GM12878 (cell line): ENCODE measurements at regions not wholly inside any gene's neighbourhood (a gene's known extent, or its start where the extent isn't known, plus 50 kb on each side); places are given as distances from the start of the nearest gene placed in this dataset.

ENCODE experiments used
- ATAC-seq: fragments of 200-7000 bp; cut with Tn5 transposase; 3 replicates; pipeline ENCODE4 v1.9.1; 2020; ENCODE audit warnings: mild to moderate bottlenecking, moderate library complexity
- BruUV-seq: library from RNA; stranded (reverse); fragments of 400-500 nt; replicated peaks from 2 replicates; lab custom pipeline; 2021; lab: Mats Ljungman, UMichigan
- CTCF ChIA-PET: fragments of 300-600 bp; sonication (Branson Sonifier 250); formaldehyde crosslinking; extraction: SDS; loops from one replicate; lab custom pipeline; 2021; ENCODE audit warnings: inconsistent platforms; lab: Yijun Ruan, JAX
- POLR2A ChIA-PET: fragments of 350-600 bp; formaldehyde crosslinking; extraction: SDS; loops from one replicate; lab custom pipeline; 2021; ENCODE audit warnings: inconsistent platforms; lab: Charles Lee
- RAD21 ChIA-PET: fragments of 300-600 bp; sonication (Branson Sonifier 250); formaldehyde crosslinking; loops from one replicate; lab custom pipeline; 2023; ENCODE audit warnings: antibody characterized with exemption; ENCODE audit not compliant: unreplicated experiment; lab: Charles Lee
- SMC1A ChIA-PET: fragments of 300-600 bp; sonication (Branson Sonifier 250); formaldehyde crosslinking; loops from one replicate; lab custom pipeline; 2023; ENCODE audit not compliant: unreplicated experiment, uncharacterized antibody; lab: Charles Lee
- DNase-seq: peaks from one replicate; pipeline ENCODE4 v3.0.0-alpha.2; 2011; ENCODE audit warnings: low read depth, low spot score
- FAIRE-seq: peaks from 3 replicates; lab custom pipeline; 2011; peaks lifted over from hg19 to GRCh38; lab: Jason Lieb, UNC
- H2AFZ ChIP-seq: 2 replicates; pipeline ENCODE4 v1.6.0; 2011; ENCODE audit warnings: low read depth, low read length, control low read depth; ENCODE audit not compliant: control insufficient read depth
- H3K27ac ChIP-seq: 2 replicates; pipeline ENCODE4 v1.5.1; 2011; ENCODE audit warnings: control low read depth; ENCODE audit not compliant: control insufficient read depth, insufficient read depth
- H3K27me3 ChIP-seq, 2 experiments: replicated peaks in 1 of 2; 2 replicates each; pipeline versions ENCODE4 v1.6.0 to v1.6.1; 2011; ENCODE audit warnings: low read length in 1 of 2; ENCODE audit not compliant: control insufficient read depth in 2 of 2, insufficient read depth in 2 of 2
- H3K36me3 ChIP-seq, 2 experiments: 2 replicates each; pipeline ENCODE4 v1.5.1; 2011; ENCODE audit warnings: low read length in 1 of 2; ENCODE audit not compliant: control insufficient read depth in 2 of 2, insufficient read depth in 2 of 2
- H3K4me1 ChIP-seq: 2 replicates; pipeline ENCODE4 v1.6.1; 2011; ENCODE audit warnings: mild to moderate bottlenecking, low read length, moderate library complexity, mixed read lengths; ENCODE audit not compliant: control insufficient read depth, insufficient read depth
- H3K4me2 ChIP-seq: 2 replicates; pipeline ENCODE4 v1.6.0; 2011; ENCODE audit warnings: control low read depth; ENCODE audit not compliant: control insufficient read depth, insufficient read depth
- H3K4me3 ChIP-seq: fragments of 200-600 bp; sonication (generic); 2 replicates; pipeline ENCODE4 v1.5.1; 2016
- H3K79me2 ChIP-seq: 2 replicates; pipeline ENCODE4 v1.6.0; 2011; ENCODE audit warnings: low read length; ENCODE audit not compliant: control insufficient read depth, insufficient read depth
- H3K9ac ChIP-seq: 2 replicates; pipeline ENCODE4 v1.8.0; 2011; ENCODE audit warnings: low read length, control low read depth, mixed read lengths; ENCODE audit not compliant: control insufficient read depth, insufficient read depth
- H3K9me3 ChIP-seq: replicated peaks from 3 replicates; pipeline ENCODE4 v1.5.1; 2011; ENCODE audit warnings: mild to moderate bottlenecking, low read length; ENCODE audit not compliant: control insufficient read depth, insufficient read depth
- H4K20me1 ChIP-seq: 2 replicates; pipeline ENCODE4 v1.6.0; 2011; ENCODE audit not compliant: control insufficient read depth, insufficient read depth
- ATF3 ChIP-seq: IDR thresholded peaks from 2 replicates; pipeline ENCODE4 v1.6.1; 2011; ENCODE audit warnings: low read depth, mild to moderate bottlenecking, low read length, moderate library complexity, borderline replicate concordance; ENCODE audit errors: extremely low read depth
- BCL3 ChIP-seq: IDR thresholded peaks from 2 replicates; pipeline ENCODE4 v1.6.1; 2011; ENCODE audit warnings: borderline replicate concordance, low read depth, mild to moderate bottlenecking, moderate library complexity, low read length; ENCODE audit not compliant: insufficient read depth, poor library complexity, severe bottlenecking
- CBX5 ChIP-seq: sonication (generic); IDR thresholded peaks from 2 replicates; pipeline ENCODE4 v1.6.1; 2016; ENCODE audit warnings: low read depth, moderate library complexity, mild to moderate bottlenecking, inconsistent platforms
- CEBPB ChIP-seq, 2 experiments: fragments of 150-350 bp in 1 of 2; IDR thresholded peaks; 2 replicates each; pipeline ENCODE4 v1.6.1; 2012 to 2014; ENCODE audit warnings: low read depth in 2 of 2, low read length in 2 of 2, borderline replicate concordance in 1 of 2, inconsistent platforms in 1 of 2
- DPF2 ChIP-seq: fragments of 450-650 bp; IDR thresholded peaks from 2 replicates; pipeline ENCODE4 v1.6.1; 2017; ENCODE audit warnings: mild to moderate bottlenecking
- EP300 ChIP-seq, 2 experiments: fragments of 150-350 bp in 1 of 2; IDR thresholded peaks; 2 replicates each; pipeline ENCODE4 v1.6.1; 2011 to 2012; ENCODE audit warnings: low read depth in 2 of 2, low read length in 2 of 2, borderline replicate concordance in 1 of 2, improper control_type of control experiment in 1 of 2, inconsistent platforms in 1 of 2; ENCODE audit not compliant: control insufficient read depth in 1 of 2
- IRF4 ChIP-seq: IDR thresholded peaks from 2 replicates; pipeline ENCODE4 v1.6.1; 2011; ENCODE audit warnings: low read depth, low read length
- IRF5 ChIP-seq: fragments of 450-650 bp; IDR thresholded peaks from 2 replicates; pipeline ENCODE4 v1.6.1; 2017; ENCODE audit warnings: borderline replicate concordance
- MYC ChIP-seq: IDR thresholded peaks from 2 replicates; pipeline ENCODE4 v1.6.1; 2011; ENCODE audit warnings: mild to moderate bottlenecking, low read length, moderate library complexity, inconsistent platforms; ENCODE audit not compliant: insufficient read depth, insufficient replicate concordance, insufficient read length, severe bottlenecking
- NR2C1 ChIP-seq: fragments of 450-650 bp; IDR thresholded peaks from 2 replicates; pipeline ENCODE4 v1.6.1; 2017; ENCODE audit warnings: antibody characterized with exemption, mild to moderate bottlenecking, moderate library complexity
- POU2F2 ChIP-seq: IDR thresholded peaks from 3 replicates; pipeline ENCODE4 v1.6.1; 2011; ENCODE audit warnings: low read depth, mild to moderate bottlenecking, low read length, borderline replicate concordance
- SMAD1 ChIP-seq: fragments of 450-650 bp; IDR thresholded peaks from 2 replicates; pipeline ENCODE4 v1.6.1; 2018; ENCODE audit warnings: mild to moderate bottlenecking, low read depth; ENCODE audit not compliant: partially characterized antibody
- SMAD5 ChIP-seq: IDR thresholded peaks from 2 replicates; pipeline ENCODE4 v1.6.1; 2016; ENCODE audit warnings: antibody characterized with exemption, low read depth
- SMC3 ChIP-seq: IDR thresholded peaks from 2 replicates; pipeline ENCODE4 v1.6.1; 2011; ENCODE audit warnings: low read length, improper control_type of control experiment, borderline replicate concordance
- TARDBP ChIP-seq: IDR thresholded peaks from 2 replicates; pipeline ENCODE4 v1.6.1; 2016; ENCODE audit warnings: borderline replicate concordance
- TCF7 ChIP-seq: IDR thresholded peaks from 2 replicates; pipeline ENCODE4 v1.6.1; 2014; ENCODE audit warnings: antibody characterized with exemption, borderline replicate concordance
- ZBTB33 ChIP-seq: fragments of 450-650 bp; IDR thresholded peaks from 2 replicates; pipeline ENCODE4 v1.6.1; 2017; ENCODE audit warnings: mild to moderate bottlenecking
- ZNF274 ChIP-seq: IDR thresholded peaks from one replicate; pipeline ENCODE4 v1.8.0; 2011; ENCODE audit not compliant: insufficient read length, insufficient read depth
- WGBS: methylation state at CpG from one replicate; pipeline ENCODE4 v1.1.6; 2016; ENCODE audit warnings: low lambda C conversion rate; ENCODE audit not compliant: insufficient replicate concordance, insufficient coverage; ENCODE audit errors: missing lambda C conversion rate; 5-methylcytosine and 5-hydroxymethylcytosine counted together
- in situ Hi-C: fragments of 300-500 bp; cut with MboI; formaldehyde crosslinking; loops from 9 replicates; pipeline ENCODE4 v1.14.3; 2018; ENCODE audit warnings: mixed read lengths
- intact Hi-C: fragments of 100-400 bp; cut with micrococcal nuclease; formaldehyde crosslinking; loops from one replicate; pipeline ENCODE4 v1.14.2; 2022; ENCODE audit not compliant: unreplicated experiment

- RAD21 ChIA-PET = no interaction called here
- in situ Hi-C loops = no loop called here
- ATAC-seq = no peak
- Histone ChIP-seq H4K20me1 (no peaks in the 10 kb centered on the region), H3K27me3 (no peaks in the 10 kb centered on the region), H3K9me3 (no peaks in the 10 kb centered on the region), H3K4me3 (no peak overlapping the region), H3K9ac (no peak overlapping the region)
- BruUV-seq = no TSS peak
- SMC1A ChIA-PET = interaction anchor here (0.9 kb wide), 1 partner anchor 19 kb away, joined by 3 read pairs; no protein-coding TSS in a partner anchor
- WGBS = 32% methylated on average over 9 of the region's 9 CpGs
- TF ChIP-seq SMC3 (no peak), ZNF274 (no peak), IRF5 (no peak), EP300 (IDR thresholded peaks at IDR 0.05; ENCODE audit: borderline replicate concordance in 1 of 2, control insufficient read depth in 1 of 2, low read depth in 2 of 2, low read length in 2 of 2) (no peak), IRF4 (no peak), DPF2 (no peak), BCL3 (no peak), POU2F2 (no peak), SMAD5 (no peak), MYC (no peak), ZBTB33 (no peak), SMAD1 (no peak), NR2C1 (no peak), ATF3 (no peak), CBX5 (no peak), CEBPB (IDR thresholded peaks at IDR 0.05; ENCODE audit: borderline replicate concordance in 1 of 2, low read depth in 2 of 2, low read length in 2 of 2) (no peak), TCF7 (no peak), TARDBP (no peak)
- TF ChIP-seq, all 136 proteins: peak for 0
- FAIRE-seq (no peak), DNase-seq (no peak)
- ChIA-PET CTCF (no interaction called here), POLR2A (no interaction called here)
- no peak overlapping the region for H3K27ac ChIP-seq
- H3K36me3 ChIP-seq = no peaks in the 10 kb centered on the region
- no peaks in the 10 kb centered on the region for H3K79me2 ChIP-seq
- H3K4me1 ChIP-seq = no peaks in the 10 kb centered on the region
- no peak overlapping the region for H2AFZ ChIP-seq
- no peak overlapping the region for H3K4me2 ChIP-seq
- intact Hi-C loops = no loop called here
Observed at GRCh38 chr2:22198381-22199283, 1074.9 kb downstream of the TDRD15 start.
